A549 (cell line): ENCODE measurements at regions not wholly inside any gene's neighbourhood (a gene's known extent, or its start where the extent isn't known, plus 50 kb on each side); places are given as distances from the start of the nearest gene placed in this dataset.

Experiments used
- CTCF ChIP-seq: fragments of >200 bp; sonication (Bioruptor Twin); formaldehyde crosslinking; IDR thresholded peaks from 3 replicates; pipeline ENCODE4 v1.5.1; 2016
- EP300 ChIP-seq, 2 experiments: fragments of >200 bp; sonication (Bioruptor Twin); formaldehyde crosslinking; IDR thresholded peaks; 2 replicates in 1 of 2; 3 replicates in 1 of 2; pipeline ENCODE4 v1.6.1; 2016 to 2017
- HDAC2 ChIP-seq: fragments of 200-600 bp; sonication (generic); IDR thresholded peaks from 2 replicates; pipeline ENCODE4 v1.6.1; 2016
- POLR2A ChIP-seq: IDR thresholded peaks from 2 replicates; pipeline ENCODE4 v1.6.1; 2012; ENCODE audit warnings: mild to moderate bottlenecking, low read length
- RNF2 ChIP-seq: fragments of 200-600 bp; sonication (generic); IDR thresholded peaks from 2 replicates; pipeline ENCODE4 v1.6.1; 2016; ENCODE audit warnings: low read depth, mild to moderate bottlenecking, antibody characterized with exemption, moderate library complexity, borderline replicate concordance
- SMC3 ChIP-seq: fragments of >200 bp; sonication (Bioruptor Twin); formaldehyde crosslinking; IDR thresholded peaks from 3 replicates; pipeline ENCODE4 v1.6.1; 2018; ENCODE audit warnings: inconsistent platforms
- USF2 ChIP-seq: fragments of 450-650 bp; IDR thresholded peaks from 2 replicates; pipeline ENCODE4 v1.6.1; 2014; ENCODE audit warnings: antibody characterized with exemption

GRCh38 chr6:78594668-78595066 is 272.7 kb upstream of the IRAK1BP1 start:
- TF ChIP-seq RNF2 (no peak), CTCF (no peak), HDAC2 (no peak), EP300 (IDR thresholded peaks at IDR 0.05) (no peak), USF2 (no peak), SMC3 (no peak), POLR2A (no peak)
